Retinal pigment epithelial cell (primary cell): ENCODE measurements at regions not wholly inside any gene's neighbourhood (a gene's known extent, or its start where the extent isn't known, plus 50 kb on each side); places are given as distances from the start of the nearest gene placed in this dataset.

Experiments used
- DNase-seq: peaks from one replicate; pipeline ENCODE4 v3.0.0-alpha.2; 2010; ENCODE audit warnings: low read depth
- H3K4me3 ChIP-seq: 2 replicates; pipeline ENCODE4 v1.5.1; 2011; ENCODE audit warnings: mild to moderate bottlenecking, low read length, control low read depth, moderate library complexity
- TF ChIP-seq, protein P1 (sequence below): conservative IDR thresholded peaks from 2 replicates; pipeline ENCODE4 v1.5.1; 2011; ENCODE audit warnings: low read depth, low read length, control low read depth, inconsistent platforms

- no peak overlapping the region for H3K4me3 ChIP-seq
- TF ChIP-seq, protein P1, sequence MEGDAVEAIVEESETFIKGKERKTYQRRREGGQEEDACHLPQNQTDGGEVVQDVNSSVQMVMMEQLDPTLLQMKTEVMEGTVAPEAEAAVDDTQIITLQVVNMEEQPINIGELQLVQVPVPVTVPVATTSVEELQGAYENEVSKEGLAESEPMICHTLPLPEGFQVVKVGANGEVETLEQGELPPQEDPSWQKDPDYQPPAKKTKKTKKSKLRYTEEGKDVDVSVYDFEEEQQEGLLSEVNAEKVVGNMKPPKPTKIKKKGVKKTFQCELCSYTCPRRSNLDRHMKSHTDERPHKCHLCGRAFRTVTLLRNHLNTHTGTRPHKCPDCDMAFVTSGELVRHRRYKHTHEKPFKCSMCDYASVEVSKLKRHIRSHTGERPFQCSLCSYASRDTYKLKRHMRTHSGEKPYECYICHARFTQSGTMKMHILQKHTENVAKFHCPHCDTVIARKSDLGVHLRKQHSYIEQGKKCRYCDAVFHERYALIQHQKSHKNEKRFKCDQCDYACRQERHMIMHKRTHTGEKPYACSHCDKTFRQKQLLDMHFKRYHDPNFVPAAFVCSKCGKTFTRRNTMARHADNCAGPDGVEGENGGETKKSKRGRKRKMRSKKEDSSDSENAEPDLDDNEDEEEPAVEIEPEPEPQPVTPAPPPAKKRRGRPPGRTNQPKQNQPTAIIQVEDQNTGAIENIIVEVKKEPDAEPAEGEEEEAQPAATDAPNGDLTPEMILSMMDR = no peak
- DNase-seq = no peak
Measured at GRCh38 chr3:72480366-72480765, 367.9 kb downstream of the SHQ1 start.

DNA sequence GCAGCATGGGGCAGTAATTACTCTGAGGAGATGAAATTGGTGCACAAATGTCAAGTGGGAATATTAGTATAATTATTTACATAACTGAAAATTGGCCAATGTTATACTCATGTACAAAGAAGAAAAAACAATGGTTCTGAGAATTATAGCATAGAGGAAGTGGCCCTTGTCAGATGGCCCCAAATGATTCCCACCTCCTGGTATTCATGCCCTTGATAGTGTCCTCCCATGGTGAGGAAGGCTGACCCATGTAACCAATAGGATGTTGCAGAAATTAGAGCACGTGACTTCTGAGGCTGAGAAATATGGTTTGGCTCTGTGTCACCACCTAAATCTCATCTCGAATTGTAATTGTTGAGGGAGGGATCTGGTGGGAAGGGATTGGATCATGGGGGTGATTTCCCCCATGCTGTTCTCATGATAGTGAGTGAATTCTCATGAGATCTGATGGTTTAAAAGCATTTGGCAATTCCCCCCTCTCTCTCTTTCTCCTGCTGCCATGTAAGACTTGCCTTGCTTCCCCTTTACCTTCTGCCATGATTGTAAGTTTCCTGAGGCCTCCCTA is 368.5 kb downstream of the SHQ1 start:
- TF ChIP-seq, protein P1 = no peak
- no peak overlapping the region for H3K4me3 ChIP-seq
- no peak for DNase-seq

DNA sequence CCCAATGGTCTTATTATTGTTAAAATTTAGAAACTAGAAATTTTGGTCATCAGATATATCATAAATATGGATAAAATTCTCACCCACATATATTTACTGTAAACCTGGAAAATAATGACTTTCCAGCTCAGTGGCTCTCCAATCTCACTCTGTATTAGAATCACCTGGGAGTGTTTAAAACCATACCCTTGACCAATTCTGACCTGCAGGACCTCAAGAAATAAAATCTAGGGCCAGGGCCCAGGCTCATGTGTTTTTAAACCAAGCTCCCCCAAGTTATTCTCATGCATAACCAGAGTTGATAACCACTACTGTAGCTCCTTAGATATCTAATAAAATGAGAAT is 372.1 kb downstream of the SHQ1 start:
- TF ChIP-seq, protein P1 = no peak
- H3K4me3 ChIP-seq = no peak overlapping the region

DNA sequence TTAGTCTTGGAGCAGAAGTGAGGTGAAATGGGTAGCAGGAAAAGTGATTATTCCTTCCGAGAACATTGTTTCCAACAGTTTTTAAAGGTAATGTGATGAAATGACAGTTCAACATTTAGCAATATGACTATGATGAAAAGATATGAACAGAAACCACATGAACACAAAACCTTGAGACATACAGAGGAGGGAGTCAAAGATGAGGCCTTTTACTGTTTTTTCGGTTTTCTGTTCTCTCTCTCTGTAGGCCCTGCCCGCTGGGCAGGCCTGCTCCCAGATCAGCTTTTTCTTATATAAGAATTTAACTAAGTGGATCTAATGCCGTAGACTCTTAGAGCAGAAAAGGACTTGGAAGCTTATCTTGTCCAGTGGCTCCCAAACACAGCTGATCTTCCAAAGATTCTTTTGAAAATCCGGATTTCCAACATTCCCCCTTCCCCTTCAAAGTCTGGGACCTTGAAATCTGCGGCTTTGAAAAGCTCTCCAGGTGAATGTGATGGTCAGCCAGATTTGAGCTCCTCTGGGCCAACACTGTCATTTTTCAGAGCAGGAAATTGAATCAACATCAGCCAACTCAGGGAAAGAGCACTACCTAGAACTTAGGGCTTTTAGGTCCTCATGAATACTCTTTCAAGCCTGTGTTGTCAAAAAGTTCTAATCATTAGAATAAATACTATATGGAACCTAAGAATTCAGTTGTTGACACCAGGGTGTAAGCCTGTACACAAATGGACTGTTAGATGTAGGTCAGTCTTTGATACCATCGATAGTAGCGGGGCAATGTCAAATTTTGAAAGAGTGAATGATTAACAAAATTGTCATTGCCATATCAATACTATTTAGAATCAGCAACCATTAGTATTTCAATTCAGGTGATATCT is 372.7 kb downstream of the SHQ1 start:
- TF ChIP-seq, protein P1 = no peak
- DNase-seq = no peak
- H3K4me3 ChIP-seq = no peak overlapping the region

More for the DNA sequence above, 372.1 kb downstream of the SHQ1 start:
- no peak for DNase-seq

- TF ChIP-seq, protein P1 = no peak
- H3K4me3 ChIP-seq = no peak overlapping the region
- DNase-seq = no peak
Measured at GRCh38 chr3:72474775-72475174, 373.5 kb downstream of the SHQ1 start.

GRCh38 chr3:72473156-72473555 is 375.1 kb downstream of the SHQ1 start:
- DNase-seq = no peak
- TF ChIP-seq, protein P1 = no peak
- H3K4me3 ChIP-seq = no peak overlapping the region
